DOHH2 (cell line): ENCODE measurements at regions not wholly inside any gene's neighbourhood (a gene's known extent, or its start where the extent isn't known, plus 50 kb on each side); places are given as distances from the start of the nearest gene placed in this dataset.

Experiments used
- CTCF ChIP-seq: fragments of 200-600 bp; sonication (generic); IDR thresholded peaks from one replicate; pipeline ENCODE4 v1.5.1; 2014; ENCODE audit warnings: antibody characterized with exemption, mild to moderate bottlenecking, low read depth, low read length; ENCODE audit not compliant: poor library complexity, severe bottlenecking
- EZH2phosphoT487 ChIP-seq: fragments of 200-600 bp; sonication (generic); IDR thresholded peaks from 2 replicates; pipeline ENCODE4 v1.6.1; 2017; ENCODE audit warnings: borderline replicate concordance, mild to moderate bottlenecking, antibody characterized with exemption, low read length, moderate library complexity, mixed read lengths

GRCh38 chr5:165035520-165035919 is 1530.1 kb downstream of the MAT2B start:
- TF ChIP-seq CTCF (no peak), EZH2phosphoT487 (no peak)
